GM18502 (cell line): ENCODE measurements at regions not wholly inside any gene's neighbourhood (a gene's known extent, or its start where the extent isn't known, plus 50 kb on each side); places are given as distances from the start of the nearest gene placed in this dataset.
"Not testable (repeated sequence)": the region's sequence is repeated elsewhere in the genome, so short reads cannot be mapped to it uniquely, and the experiment has no call there.

Experiments
- ATAC-seq: cut with Tn5 transposase; IDR thresholded peaks from one replicate; pipeline ENCODE4 v1.9.1; 2021; ENCODE audit warnings: mild to moderate bottlenecking; ENCODE audit not compliant: unreplicated experiment, poor library complexity

DNA sequence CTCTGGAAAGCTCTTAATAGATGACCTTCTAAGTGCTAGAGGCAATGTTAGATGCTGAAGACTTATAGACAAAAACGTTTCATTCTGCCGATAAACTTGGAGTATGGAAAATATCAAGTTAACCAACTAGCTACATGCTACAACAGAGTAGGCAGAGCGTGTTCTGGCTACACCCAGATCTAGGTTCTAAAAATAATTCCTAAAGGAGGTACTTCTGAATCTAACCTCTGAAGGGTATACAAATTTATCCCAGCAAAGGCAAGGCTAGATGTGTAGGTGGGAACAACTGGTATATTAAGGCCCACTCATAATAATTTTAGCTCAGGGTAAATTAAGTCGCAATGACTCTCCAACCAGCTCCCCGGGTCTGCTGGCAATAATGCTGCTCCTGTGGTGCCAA, 67.6 kb upstream of the NBPF26 start:
- ATAC-seq = not testable (repeated sequence)

GRCh38 chr1:120657804-120658203, 65.9 kb upstream of the NBPF26 start:
- ATAC-seq = not testable (repeated sequence)

DNA sequence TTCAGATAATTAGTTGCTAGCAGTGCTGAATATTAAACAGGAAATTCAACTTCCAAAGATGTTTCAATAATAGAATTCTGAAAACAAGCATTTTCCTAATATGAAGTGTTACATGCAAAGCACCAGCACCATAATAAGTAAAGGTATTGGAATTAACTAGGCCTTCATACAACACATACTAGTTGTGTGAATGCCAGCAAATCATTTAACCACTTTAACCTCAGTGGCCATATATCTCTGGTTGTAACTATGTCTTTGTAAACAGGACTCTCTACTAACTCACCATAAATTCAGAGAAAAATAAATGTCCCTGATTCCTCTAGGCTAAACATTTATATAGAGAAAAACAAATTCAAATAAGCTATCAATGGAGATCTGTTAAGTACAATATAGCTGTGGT, 65.1 kb upstream of the NBPF26 start:
- not testable (repeated sequence) for ATAC-seq

- not testable (repeated sequence) for ATAC-seq
Observed at GRCh38 chr1:120659133-120659532, 64.6 kb upstream of the NBPF26 start.

DNA sequence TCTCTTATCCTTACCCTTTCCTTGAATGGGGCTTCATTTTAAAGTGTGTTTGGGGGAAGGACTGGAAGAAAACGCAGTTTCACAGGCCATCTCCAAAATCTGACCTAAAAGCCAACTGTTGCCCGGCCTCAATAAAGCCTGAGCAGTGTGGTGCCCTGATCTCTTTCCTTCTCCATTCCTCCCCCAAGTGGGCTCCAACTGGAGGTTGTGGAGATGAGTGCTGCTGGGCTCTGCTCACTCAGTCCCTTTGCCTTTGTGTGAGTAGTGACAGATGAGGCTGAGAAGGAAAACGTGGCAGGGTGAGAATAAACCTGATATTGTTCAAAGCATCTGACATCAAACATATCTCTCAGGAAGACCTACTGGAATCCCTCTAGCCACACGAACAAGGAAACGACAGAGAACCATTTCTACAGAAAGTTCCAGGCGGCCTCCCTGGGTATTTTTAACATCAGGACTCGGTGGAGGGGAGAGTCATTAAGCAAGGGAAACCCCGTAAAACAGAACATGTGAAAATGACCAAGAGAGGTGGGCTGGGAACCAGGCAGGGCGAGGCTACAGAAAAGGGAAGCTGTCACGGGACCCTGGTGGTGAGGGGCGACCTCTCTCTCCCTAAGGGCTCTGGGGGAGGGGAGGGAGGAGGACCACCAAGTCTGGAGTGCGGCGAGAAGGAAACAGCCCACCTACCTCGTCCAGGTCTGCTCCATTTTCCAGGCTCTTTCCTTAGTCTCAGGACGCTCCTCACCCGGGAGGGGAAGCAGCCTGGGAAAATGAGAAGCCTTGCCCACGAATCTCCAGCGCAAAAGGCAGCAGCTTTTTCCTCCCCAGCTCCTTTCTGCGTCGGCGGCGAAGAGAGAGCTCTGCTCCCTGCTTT, 59.1 kb upstream of the NBPF26 start:
- ATAC-seq = not testable (repeated sequence)

GRCh38 chr1:120665250-120665577, 58.5 kb upstream of the NBPF26 start:
- peak; percentile 68 for ATAC-seq

GRCh38 chr1:120668187-120668586, 55.6 kb upstream of the NBPF26 start:
- not testable (repeated sequence) for ATAC-seq
